GM23338 (cell line): ENCODE measurements at regions not wholly inside any gene's neighbourhood (a gene's known extent, or its start where the extent isn't known, plus 50 kb on each side); places are given as distances from the start of the nearest gene placed in this dataset.
A peak's percentile ranks its signal among the peaks of the same experiment; 100 is the strongest.

ENCODE experiments used
- CREB1 ChIP-seq: fragments of 250-450 bp; sonication (Bioruptor Pico); IDR thresholded peaks from 2 replicates; pipeline ENCODE4 v1.5.0; 2020; ENCODE audit warnings: low read depth, mild to moderate bottlenecking, moderate library complexity
- CTCF ChIP-seq, 2 experiments: fragments of 200-600 bp in 1 of 2; sonication (generic) in 1 of 2; conservative IDR thresholded peaks; 2 replicates each; pipeline versions ENCODE4 v1.5.1 to v1.6.1; 2016 to 2017; ENCODE audit warnings: antibody characterized with exemption in 2 of 2, low read depth in 2 of 2, mild to moderate bottlenecking in 2 of 2, moderate library complexity in 1 of 2
- ETS1 ChIP-seq: IDR thresholded peaks from 2 replicates; pipeline ENCODE4 v1.6.1; 2016; ENCODE audit warnings: antibody characterized with exemption
- EZH2 ChIP-seq: fragments of 200-600 bp; sonication (generic); IDR thresholded peaks from one replicate; pipeline ENCODE4 v1.8.0; 2017; ENCODE audit warnings: antibody characterized with exemption, mild to moderate bottlenecking, low read depth; ENCODE audit not compliant: unreplicated experiment
- EZH2phosphoT487 ChIP-seq: fragments of 200-600 bp; sonication (generic); IDR thresholded peaks from one replicate; pipeline ENCODE4 v1.8.1; 2018; ENCODE audit warnings: antibody characterized with exemption; ENCODE audit not compliant: unreplicated experiment
- JUNB ChIP-seq: IDR thresholded peaks from one replicate; pipeline ENCODE4 v1.6.1; 2016; ENCODE audit warnings: antibody characterized with exemption; ENCODE audit not compliant: unreplicated experiment
- NANOG ChIP-seq: IDR thresholded peaks from 2 replicates; pipeline ENCODE4 v1.6.1; 2016; ENCODE audit warnings: antibody characterized with exemption, borderline replicate concordance
- POLR2AphosphoS5 ChIP-seq: IDR thresholded peaks from 2 replicates; pipeline ENCODE4 v1.6.1; 2016; ENCODE audit warnings: antibody characterized with exemption, low read depth
- REST ChIP-seq: IDR thresholded peaks from one replicate; pipeline ENCODE4 v1.6.1; 2018; ENCODE audit warnings: antibody characterized with exemption; ENCODE audit not compliant: unreplicated experiment
- STAT1 ChIP-seq: IDR thresholded peaks from one replicate; pipeline ENCODE4 v1.6.1; 2016; ENCODE audit warnings: antibody characterized with exemption; ENCODE audit not compliant: unreplicated experiment
- ZNF114 ChIP-seq: fragments of 250-450 bp; sonication (Bioruptor Pico); IDR thresholded peaks from 2 replicates; pipeline ENCODE4 v1.5.0; 2020; ENCODE audit warnings: mild to moderate bottlenecking, moderate library complexity
- ZNF331 ChIP-seq: fragments of 250-450 bp; sonication (Bioruptor Pico); IDR thresholded peaks from 2 replicates; pipeline ENCODE4 v1.5.0; 2020; ENCODE audit warnings: low read depth, mild to moderate bottlenecking, moderate library complexity
- ZNF462 ChIP-seq: fragments of 250-450 bp; sonication (Bioruptor Pico); IDR thresholded peaks from 2 replicates; pipeline ENCODE4 v1.5.0; 2020; ENCODE audit warnings: mild to moderate bottlenecking, moderate library complexity

DNA sequence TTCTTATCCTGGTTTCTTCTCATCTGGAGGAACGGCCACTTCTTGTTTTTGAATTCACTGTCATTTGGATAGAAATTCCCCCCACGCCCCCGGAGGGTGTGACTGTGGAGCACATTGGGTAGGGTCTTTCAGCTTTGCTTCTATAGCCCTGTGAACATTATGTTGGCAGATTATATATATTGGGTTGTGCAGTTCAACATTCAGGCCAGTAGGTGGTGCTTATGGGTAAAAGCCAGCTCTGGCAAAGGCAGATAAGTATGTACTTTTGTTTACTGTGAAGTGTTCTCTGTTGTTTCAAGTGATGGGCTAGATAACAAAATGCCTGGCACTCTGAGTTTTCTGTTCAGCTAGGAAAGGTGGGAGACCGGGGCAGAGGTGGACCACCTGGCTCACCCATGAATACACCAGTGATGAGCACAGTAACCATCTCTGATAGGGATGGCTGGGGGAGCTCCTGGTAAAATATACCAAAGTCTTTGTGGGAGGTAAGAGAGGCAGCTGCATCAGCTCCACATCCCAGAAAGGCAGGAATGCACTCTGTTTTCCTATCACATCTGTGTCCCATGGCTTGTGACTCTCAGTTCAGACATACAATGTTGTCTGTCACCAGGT lies 1348.2 kb upstream of the RAG2 start:
- TF ChIP-seq CTCF (conservative IDR thresholded peaks at IDR 0.05; ENCODE audit: low read depth in 2 of 2) (peak; percentile 61 to 78), REST (no peak), EZH2 (no peak), EZH2phosphoT487 (no peak), ZNF114 (no peak), POLR2AphosphoS5 (no peak), CREB1 (CRISPR knock-in tag) (no peak), JUNB (no peak), ZNF462 (CRISPR knock-in tag) (no peak), ZNF331 (CRISPR knock-in tag) (no peak), NANOG (no peak), ETS1 (no peak), STAT1 (no peak)
